CD4-positive, alpha-beta T cell (primary cell): ENCODE measurements at regions not wholly inside any gene's neighbourhood (a gene's known extent, or its start where the extent isn't known, plus 50 kb on each side); places are given as distances from the start of the nearest gene placed in this dataset.

ENCODE experiments used
- ATAC-seq: fragments of 200-7000 bp; cut with Tn5 transposase; one replicate; pipeline ENCODE4 v1.10.0; 2022; ENCODE audit warnings: mild to moderate bottlenecking; ENCODE audit not compliant: poor library complexity
- CTCF ChIA-PET: fragments of 350-600 bp; sonication (Branson Sonifier 250); formaldehyde crosslinking; loops from one replicate; lab custom pipeline; 2021; ENCODE audit warnings: antibody characterized with exemption, inconsistent platforms; lab: Charles Lee
- POLR2A ChIA-PET: fragments of 350-600 bp; sonication (Branson Sonifier 250); formaldehyde crosslinking; loops from one replicate; lab custom pipeline; 2021; ENCODE audit warnings: antibody characterized with exemption, inconsistent platforms; lab: Charles Lee
- DNase-seq, 14 experiments: peaks; one replicate each; pipeline ENCODE4 v3.0.0-alpha.2; 2013 to 2020; ENCODE audit warnings: mixed read lengths in 2 of 14
- H3K27ac ChIP-seq, 2 donors: one replicate each; pipeline versions ENCODE4 v1.5.1 to v1.7.0; 2013; ENCODE audit warnings: low read length in 2 of 2, low read depth in 1 of 2, mild to moderate bottlenecking in 1 of 2
- H3K27me3 ChIP-seq, 2 experiments: 1 replicate in 1 of 2; 2 replicates in 1 of 2; pipeline versions ENCODE4 v1.6.1 to v1.7.0; 2013; ENCODE audit warnings: low read length in 2 of 2, control low read depth in 1 of 2, mild to moderate bottlenecking in 1 of 2, moderate library complexity in 1 of 2; ENCODE audit not compliant: insufficient read depth in 2 of 2, control insufficient read depth in 1 of 2
- H3K36me3 ChIP-seq: one replicate; pipeline ENCODE4 v1.6.1; 2013; ENCODE audit warnings: low read length, control low read depth; ENCODE audit not compliant: insufficient read depth
- H3K4me1 ChIP-seq: one replicate; pipeline ENCODE4 v1.6.1; 2013; ENCODE audit warnings: low read length, control low read depth; ENCODE audit not compliant: insufficient read depth
- H3K4me3 ChIP-seq: one replicate; pipeline ENCODE4 v1.5.1; 2013; ENCODE audit warnings: mild to moderate bottlenecking, low read length, moderate library complexity
- H3K9me3 ChIP-seq, 2 experiments: 1 replicate in 1 of 2; 2 replicates in 1 of 2; pipeline versions ENCODE4 v1.6.1 to v1.7.0; 2013; ENCODE audit warnings: low read length in 2 of 2, mild to moderate bottlenecking in 2 of 2, control low read depth in 1 of 2, moderate library complexity in 1 of 2; ENCODE audit not compliant: control insufficient read depth in 1 of 2, insufficient read depth in 1 of 2
- H3K27ac Mint-ChIP-seq: one replicate; pipeline ENCODE4 v1.8.0; 2020; ENCODE audit warnings: mixed read lengths
- H3K27me3 Mint-ChIP-seq: one replicate; pipeline ENCODE4 v1.8.0; 2021; ENCODE audit warnings: mixed read lengths
- H3K36me3 Mint-ChIP-seq: one replicate; pipeline ENCODE4 v1.8.0; 2021; ENCODE audit warnings: low read depth, mixed read lengths
- H3K4me1 Mint-ChIP-seq: one replicate; pipeline ENCODE4 v1.8.0; 2021; ENCODE audit warnings: low read depth, mixed read lengths
- H3K4me3 Mint-ChIP-seq: one replicate; pipeline ENCODE4 v1.8.0; 2020; ENCODE audit warnings: mild to moderate bottlenecking, mixed read lengths
- H3K9me3 Mint-ChIP-seq: one replicate; pipeline ENCODE4 v1.8.0; 2020; ENCODE audit warnings: mixed read lengths
- CTCF ChIP-seq: fragments of 200-600 bp; IDR thresholded peaks from one replicate; pipeline ENCODE4 v1.8.0; 2022; ENCODE audit warnings: antibody characterized with exemption, mild to moderate bottlenecking
- intact Hi-C, 2 experiments: fragments of 100-400 bp; cut with DNase I in 1 of 2; cut with micrococcal nuclease in 1 of 2; formaldehyde crosslinking; loops; one replicate each; pipeline versions ENCODE4 v1.15.1 to v1.9.0; 2023 to 2025; cut with DNase I, micrococcal nuclease

DNA sequence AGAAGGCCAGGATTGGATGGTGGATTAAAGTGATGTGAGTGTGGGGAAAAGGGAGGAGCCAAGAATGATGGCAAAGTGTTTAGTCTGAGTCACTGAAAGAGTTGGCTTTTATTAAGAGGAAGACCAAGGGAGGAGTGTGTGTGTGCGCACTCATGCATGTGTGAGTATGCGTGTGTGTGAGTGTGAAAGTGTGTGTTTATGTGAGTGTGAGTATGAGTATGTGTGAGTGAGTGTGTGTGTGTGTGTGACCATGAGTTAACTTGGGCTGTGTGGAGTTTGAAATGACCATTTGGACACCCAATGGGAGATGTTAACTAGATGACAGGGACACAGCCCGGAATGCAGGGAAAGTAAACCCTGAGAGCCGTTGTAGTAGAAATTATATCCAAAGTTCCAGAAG, 57.6 kb upstream of the EYA2 start:
- Histone ChIP-seq H3K9me3 (no peaks in the 10 kb centered on the region), H3K4me1 (no peaks in the 10 kb centered on the region), H3K4me3 (no peak overlapping the region), H3K36me3 (no peaks in the 10 kb centered on the region), H3K27me3 (peaks cover 2 to 5% of the 10 kb centered on the region in 2 experiments), H3K27ac (no peak overlapping the region)
- H3K27ac Mint-ChIP-seq: no peak overlapping the region
- H3K27me3 Mint-ChIP-seq: peaks cover 53% of the 10 kb centered on the region
- no peak for TF ChIP-seq CTCF
- ATAC-seq (no peak), DNase-seq (no peak)
- CTCF ChIA-PET: no interaction called here
- intact Hi-C loops: no loop called here
- H3K36me3 Mint-ChIP-seq: no peaks in the 10 kb centered on the region
- H3K4me1 Mint-ChIP-seq: no peaks in the 10 kb centered on the region
- H3K9me3 Mint-ChIP-seq: no peaks in the 10 kb centered on the region
- POLR2A ChIA-PET: no interaction called here
- no peak overlapping the region for H3K4me3 Mint-ChIP-seq

DNA sequence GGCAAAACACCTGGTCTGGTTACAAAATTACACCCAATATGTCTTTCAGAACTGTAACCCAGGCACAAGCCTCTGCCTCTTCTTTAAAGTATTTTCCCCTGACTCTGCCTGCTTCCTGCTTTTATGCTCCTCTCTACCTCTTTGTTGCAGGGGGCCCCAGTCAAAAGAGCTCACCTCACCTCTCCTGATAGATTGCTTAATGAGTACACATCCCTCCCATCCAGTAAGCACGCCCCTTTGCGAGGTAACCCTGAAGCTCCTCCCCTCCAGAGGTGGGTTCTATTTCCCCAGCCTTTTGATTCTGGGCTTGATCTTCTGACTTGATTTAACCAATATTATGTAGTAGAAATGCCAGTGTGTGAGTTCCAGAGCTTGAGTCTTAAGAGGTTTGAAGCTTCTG, 56.6 kb upstream of the EYA2 start:
- no peaks in the 10 kb centered on the region for H3K9me3 Mint-ChIP-seq
- ATAC-seq: no peak
- ChIA-PET CTCF (no interaction called here), POLR2A (no interaction called here)
- intact Hi-C loops: no loop called here
- H3K4me3 ChIP-seq: no peak overlapping the region
- no peak overlapping the region for H3K27ac ChIP-seq
- H3K9me3 ChIP-seq: no peaks in the 10 kb centered on the region
- no peak overlapping the region for H3K27ac Mint-ChIP-seq
- H3K27me3 Mint-ChIP-seq: peaks cover 54% of the 10 kb centered on the region
- no peak overlapping the region for H3K4me3 Mint-ChIP-seq
- H3K36me3 Mint-ChIP-seq: no peaks in the 10 kb centered on the region
- no peak for DNase-seq
- no peaks in the 10 kb centered on the region for H3K36me3 ChIP-seq
- no peaks in the 10 kb centered on the region for H3K4me1 ChIP-seq
- H3K4me1 Mint-ChIP-seq: no peaks in the 10 kb centered on the region
- peaks cover 0 to 5% of the 10 kb centered on the region in 2 experiments for H3K27me3 ChIP-seq
- no peak for TF ChIP-seq CTCF

DNA sequence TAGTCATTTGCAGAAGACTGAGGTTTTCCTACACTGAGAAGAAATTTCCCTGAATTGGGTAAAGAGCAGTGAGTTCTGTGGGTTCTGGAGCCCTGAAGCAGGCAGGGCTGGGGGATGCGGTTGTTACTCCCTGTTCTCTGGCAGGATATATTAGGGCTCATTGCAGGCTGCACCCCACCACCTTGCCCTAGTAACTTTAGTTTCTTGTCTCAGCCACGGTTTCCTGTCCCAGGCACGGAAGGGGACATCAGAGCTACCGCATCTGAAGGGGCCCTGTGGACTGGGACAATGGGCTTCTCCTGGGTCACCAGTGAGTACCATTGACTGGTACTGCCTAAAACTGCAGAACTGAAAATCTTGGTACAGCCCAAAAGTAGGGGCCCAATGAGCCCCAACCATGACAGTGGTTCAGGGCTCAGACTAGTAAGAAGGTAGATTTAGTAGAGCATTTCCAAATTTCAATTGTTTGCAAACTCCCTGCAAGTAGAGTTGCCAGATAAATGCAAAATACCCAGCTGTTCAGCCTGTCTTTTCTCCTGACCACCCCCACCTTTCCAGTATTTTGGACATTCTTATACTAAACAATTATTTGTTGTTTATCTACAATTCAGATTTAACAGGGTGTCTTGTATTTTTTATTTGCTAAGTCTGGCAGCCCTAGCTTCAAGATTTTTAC, 54.5 kb upstream of the EYA2 start:
- intact Hi-C loops: no loop called here
- Histone ChIP-seq H3K36me3 (no peaks in the 10 kb centered on the region), H3K27me3 (peaks cover 0 to 5% of the 10 kb centered on the region in 2 experiments), H3K4me1 (no peaks in the 10 kb centered on the region), H3K9me3 (no peaks in the 10 kb centered on the region), H3K4me3 (no peak overlapping the region), H3K27ac (no peak overlapping the region)
- POLR2A ChIA-PET: no interaction called here
- ATAC-seq (no peak), DNase-seq (no peak)
- TF ChIP-seq CTCF: no peak
- CTCF ChIA-PET: no interaction called here
- no peak overlapping the region for H3K27ac Mint-ChIP-seq
- no peak overlapping the region for H3K4me3 Mint-ChIP-seq
- H3K9me3 Mint-ChIP-seq: no peaks in the 10 kb centered on the region
- H3K27me3 Mint-ChIP-seq: peaks cover 50% of the 10 kb centered on the region
- no peaks in the 10 kb centered on the region for H3K36me3 Mint-ChIP-seq
- no peaks in the 10 kb centered on the region for H3K4me1 Mint-ChIP-seq
